Activated naive CD4-positive, alpha-beta T cell treated with anti-CD3 and anti-CD28 coated beads, Interleukin-2, amount 50 U/mL, for 24 hours (primary cell): ENCODE measurements at regions not wholly inside any gene's neighbourhood (a gene's known extent, or its start where the extent isn't known, plus 50 kb on each side); places are given as distances from the start of the nearest gene placed in this dataset.
A peak's percentile ranks its signal among the peaks of the same experiment; 100 is the strongest.

Experiments used
- H3K27ac Mint-ChIP-seq: one replicate; pipeline ENCODE4 v1.8.0; 2021; ENCODE audit warnings: mild to moderate bottlenecking, mixed read lengths
- H3K27me3 Mint-ChIP-seq: one replicate; pipeline ENCODE4 v1.8.0; 2021; ENCODE audit warnings: mixed read lengths
- H3K36me3 Mint-ChIP-seq: one replicate; pipeline ENCODE4 v1.8.0; 2021; ENCODE audit warnings: mixed read lengths
- H3K4me1 Mint-ChIP-seq: one replicate; pipeline ENCODE4 v1.8.0; 2021; ENCODE audit warnings: mixed read lengths
- H3K4me3 Mint-ChIP-seq: one replicate; pipeline ENCODE4 v1.8.0; 2021; ENCODE audit warnings: mild to moderate bottlenecking, mixed read lengths
- H3K9me3 Mint-ChIP-seq: one replicate; pipeline ENCODE4 v1.8.0; 2021; ENCODE audit warnings: mixed read lengths

- H3K27ac Mint-ChIP-seq = peak overlapping the region; percentile 53
- H3K36me3 Mint-ChIP-seq = no peaks in the 10 kb centered on the region
- H3K4me3 Mint-ChIP-seq = peak overlapping the region; percentile 16
- no peaks in the 10 kb centered on the region for H3K9me3 Mint-ChIP-seq
- peaks cover 33% of the 10 kb centered on the region for H3K4me1 Mint-ChIP-seq
- H3K27me3 Mint-ChIP-seq = no peaks in the 10 kb centered on the region
Observed at GRCh38 chr13:31038834-31039552, 106.5 kb downstream of the TEX26 start.

GRCh38 chr13:31037874-31038500, 105.5 kb downstream of the TEX26 start:
- no peak overlapping the region for H3K4me3 Mint-ChIP-seq
- no peaks in the 10 kb centered on the region for H3K9me3 Mint-ChIP-seq
- no peaks in the 10 kb centered on the region for H3K36me3 Mint-ChIP-seq
- no peak overlapping the region for H3K27ac Mint-ChIP-seq
- H3K4me1 Mint-ChIP-seq = peaks cover 29% of the 10 kb centered on the region
- H3K27me3 Mint-ChIP-seq = no peaks in the 10 kb centered on the region

- Mint-ChIP-seq H3K9me3 (no peaks in the 10 kb centered on the region), H3K27ac (no peak overlapping the region), H3K4me1 (peaks cover 24% of the 10 kb centered on the region), H3K36me3 (no peaks in the 10 kb centered on the region), H3K27me3 (no peaks in the 10 kb centered on the region), H3K4me3 (no peak overlapping the region)
Observed at GRCh38 chr13:31036731-31037695, 104.6 kb downstream of the TEX26 start.

GRCh38 chr13:31035185-31035965, 102.9 kb downstream of the TEX26 start:
- Mint-ChIP-seq H3K4me3 (no peak overlapping the region), H3K4me1 (peaks cover 24% of the 10 kb centered on the region), H3K36me3 (no peaks in the 10 kb centered on the region), H3K9me3 (no peaks in the 10 kb centered on the region), H3K27ac (no peak overlapping the region), H3K27me3 (no peaks in the 10 kb centered on the region)

- Mint-ChIP-seq H3K36me3 (no peaks in the 10 kb centered on the region), H3K27me3 (no peaks in the 10 kb centered on the region), H3K4me1 (no peaks in the 10 kb centered on the region), H3K27ac (no peak overlapping the region), H3K9me3 (no peaks in the 10 kb centered on the region), H3K4me3 (no peak overlapping the region)
Observed at GRCh38 chr13:31032528-31033113, 100.2 kb downstream of the TEX26 start.

- Mint-ChIP-seq H3K4me1 (no peaks in the 10 kb centered on the region), H3K9me3 (no peaks in the 10 kb centered on the region)
Observed at GRCh38 chr13:31031482-31031881, 99.0 kb downstream of the TEX26 start.

GRCh38 chr13:31029102-31029501, 96.6 kb downstream of the TEX26 start:
- H3K27ac Mint-ChIP-seq = no peak overlapping the region
- H3K9me3 Mint-ChIP-seq = no peaks in the 10 kb centered on the region
- no peaks in the 10 kb centered on the region for H3K36me3 Mint-ChIP-seq
- no peaks in the 10 kb centered on the region for H3K4me1 Mint-ChIP-seq
- no peaks in the 10 kb centered on the region for H3K27me3 Mint-ChIP-seq
- H3K4me3 Mint-ChIP-seq = no peak overlapping the region

More at GRCh38 chr13:31031482-31031881, 99.0 kb downstream of the TEX26 start:
- H3K4me3 Mint-ChIP-seq = no peak overlapping the region
- no peaks in the 10 kb centered on the region for H3K36me3 Mint-ChIP-seq
- H3K27me3 Mint-ChIP-seq = no peaks in the 10 kb centered on the region
- no peak overlapping the region for H3K27ac Mint-ChIP-seq

- no peaks in the 10 kb centered on the region for H3K9me3 Mint-ChIP-seq
- H3K27me3 Mint-ChIP-seq = peaks cover 1% of the 10 kb centered on the region
- no peaks in the 10 kb centered on the region for H3K4me1 Mint-ChIP-seq
- no peak overlapping the region for H3K4me3 Mint-ChIP-seq
- no peaks in the 10 kb centered on the region for H3K36me3 Mint-ChIP-seq
- no peak overlapping the region for H3K27ac Mint-ChIP-seq
Observed at GRCh38 chr13:31027136-31027535, 94.7 kb downstream of the TEX26 start.
